NCI-H526 treated with DMSO at 0.1 percent for 48 hours (cell line): ENCODE measurements at regions not wholly inside any gene's neighbourhood (a gene's known extent, or its start where the extent isn't known, plus 50 kb on each side); places are given as distances from the start of the nearest gene placed in this dataset.
A peak's percentile ranks its signal among the peaks of the same experiment; 100 is the strongest.

Experiments
- DNase-seq: peaks from one replicate; lab custom pipeline; 2025; lab: John Stamatoyannopoulos, UW

- no peak for DNase-seq
These were observed 246.5 kb upstream of the MDFIC2 start for GRCh38 chr3:70558956-70559355.

GRCh38 chr3:70557976-70558375 is 245.5 kb upstream of the MDFIC2 start:
- no peak for DNase-seq

- DNase-seq, result no peak
These were observed 243.6 kb upstream of the MDFIC2 start for GRCh38 chr3:70556056-70556455.

- DNase-seq, result no peak
These were observed 241.7 kb upstream of the MDFIC2 start for GRCh38 chr3:70554170-70554569.

- no peak for DNase-seq
These were observed 238.4 kb upstream of the MDFIC2 start for GRCh38 chr3:70550723-70551319.

GRCh38 chr3:70546679-70547078 is 234.2 kb upstream of the MDFIC2 start:
- DNase-seq, result no peak

GRCh38 chr3:70543493-70543892 is 231.1 kb upstream of the MDFIC2 start:
- no peak for DNase-seq

GRCh38 chr3:70539908-70540307 is 227.5 kb upstream of the MDFIC2 start:
- no peak for DNase-seq

GRCh38 chr3:70532806-70533205 is 220.4 kb upstream of the MDFIC2 start:
- DNase-seq, result no peak

- no peak for DNase-seq
These were observed 219.5 kb upstream of the MDFIC2 start for GRCh38 chr3:70531838-70532489.

GRCh38 chr3:70531063-70531657 is 218.7 kb upstream of the MDFIC2 start:
- peak; percentile 10 for DNase-seq

- DNase-seq, result no peak
These were observed 218.2 kb upstream of the MDFIC2 start for GRCh38 chr3:70530626-70531025.

- DNase-seq, result no peak
These were observed 214.6 kb upstream of the MDFIC2 start for GRCh38 chr3:70527026-70527425.

- DNase-seq, result no peak
These were observed 207.6 kb upstream of the MDFIC2 start for GRCh38 chr3:70519913-70520659.

- DNase-seq, result no peak
These were observed 206.6 kb upstream of the MDFIC2 start for GRCh38 chr3:70519026-70519425.

- no peak for DNase-seq
These were observed 205.9 kb upstream of the MDFIC2 start for GRCh38 chr3:70518356-70518755.

GRCh38 chr3:70517124-70517890 is 204.9 kb upstream of the MDFIC2 start:
- DNase-seq, result no peak

GRCh38 chr3:70516076-70516475 is 203.6 kb upstream of the MDFIC2 start:
- no peak for DNase-seq

- no peak for DNase-seq
These were observed 195.0 kb upstream of the MDFIC2 start for GRCh38 chr3:70507486-70507885.

GRCh38 chr3:70506775-70507174 is 194.3 kb upstream of the MDFIC2 start:
- DNase-seq, result no peak

- no peak for DNase-seq
These were observed 189.1 kb upstream of the MDFIC2 start for GRCh38 chr3:70501561-70501960.

GRCh38 chr3:70488816-70489215 is 176.4 kb upstream of the MDFIC2 start:
- DNase-seq, result peak; percentile 57
